NOMO-1 treated with DMSO at 0.1 percent for 48 hours (cell line): ENCODE measurements at regions not wholly inside any gene's neighbourhood (a gene's known extent, or its start where the extent isn't known, plus 50 kb on each side); places are given as distances from the start of the nearest gene placed in this dataset.

ENCODE experiments used
- DNase-seq: peaks from one replicate; lab custom pipeline; 2025; ENCODE audit not compliant: unreplicated experiment; lab: John Stamatoyannopoulos, UW

DNA sequence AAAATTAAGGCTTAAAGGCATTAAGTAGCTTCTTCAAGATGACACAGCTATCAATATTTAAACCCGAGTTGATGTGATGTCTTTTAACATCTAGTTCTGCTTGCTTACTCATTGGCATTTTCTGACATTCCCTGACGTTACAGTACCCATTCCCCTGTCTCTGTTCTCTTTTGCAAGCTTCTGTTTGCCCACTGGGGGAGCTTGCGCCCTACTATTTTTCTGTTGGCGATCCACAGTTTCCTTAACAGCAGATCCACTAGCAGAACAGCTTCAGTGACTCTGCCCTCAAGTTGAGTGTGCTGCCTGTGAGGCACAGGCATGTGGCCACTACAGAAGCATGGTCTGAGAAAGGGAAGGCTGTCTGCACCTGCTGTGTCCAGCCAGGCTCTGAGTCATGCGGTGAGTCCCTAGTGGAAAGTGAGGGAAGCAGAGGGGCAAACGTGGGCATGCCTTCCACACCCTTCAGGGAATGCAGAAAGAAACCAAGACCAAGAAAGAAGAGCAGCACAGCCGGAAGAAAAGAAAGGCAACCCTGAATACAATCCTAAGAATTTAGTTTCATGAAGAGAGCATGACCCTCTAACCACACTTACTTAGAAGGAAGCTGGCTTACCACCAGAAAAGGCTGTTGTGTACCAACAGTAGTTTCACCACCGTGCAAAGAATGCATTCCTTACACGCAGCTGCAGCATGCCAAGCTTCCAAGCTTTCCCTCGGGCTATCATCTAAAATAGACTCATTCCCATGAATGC is 97.7 kb upstream of the VGLL2 start:
- DNase-seq = no peak

DNA sequence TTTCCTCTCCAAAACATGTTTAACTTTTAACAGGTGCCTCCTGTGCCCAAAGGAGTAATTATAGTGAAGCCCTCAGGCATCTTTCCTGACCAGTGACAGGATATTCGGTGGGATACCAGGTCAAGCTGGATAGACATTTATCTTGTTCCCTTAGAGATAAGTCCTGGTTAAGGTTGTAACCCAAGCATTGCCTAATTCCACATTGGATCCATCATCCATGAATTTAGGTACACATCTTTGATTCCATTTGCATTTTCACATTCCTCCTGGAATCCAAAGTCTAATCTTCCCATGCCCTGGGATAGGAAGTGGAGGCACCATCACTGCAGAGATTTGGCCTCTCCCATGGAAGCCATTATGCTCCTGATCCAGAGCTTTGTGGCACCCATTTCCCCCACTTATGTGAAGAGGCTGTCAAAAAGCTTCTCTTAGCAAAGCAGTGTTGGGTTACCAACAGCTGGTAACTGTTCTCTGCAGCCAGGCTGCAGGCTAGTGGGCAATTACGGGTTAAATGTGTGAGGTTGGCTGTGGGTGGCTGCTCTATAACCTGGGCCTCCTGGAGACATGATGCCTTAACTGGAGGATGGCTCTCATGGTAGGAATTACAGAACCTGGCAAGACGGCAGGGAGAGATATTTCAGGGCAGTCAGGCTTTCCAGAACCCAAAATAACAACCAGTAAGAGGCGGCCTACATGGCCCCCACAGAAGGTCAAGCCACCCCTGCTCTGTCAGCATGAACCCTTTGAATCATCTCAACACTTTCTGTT is 96.9 kb upstream of the VGLL2 start:
- no peak for DNase-seq

DNA sequence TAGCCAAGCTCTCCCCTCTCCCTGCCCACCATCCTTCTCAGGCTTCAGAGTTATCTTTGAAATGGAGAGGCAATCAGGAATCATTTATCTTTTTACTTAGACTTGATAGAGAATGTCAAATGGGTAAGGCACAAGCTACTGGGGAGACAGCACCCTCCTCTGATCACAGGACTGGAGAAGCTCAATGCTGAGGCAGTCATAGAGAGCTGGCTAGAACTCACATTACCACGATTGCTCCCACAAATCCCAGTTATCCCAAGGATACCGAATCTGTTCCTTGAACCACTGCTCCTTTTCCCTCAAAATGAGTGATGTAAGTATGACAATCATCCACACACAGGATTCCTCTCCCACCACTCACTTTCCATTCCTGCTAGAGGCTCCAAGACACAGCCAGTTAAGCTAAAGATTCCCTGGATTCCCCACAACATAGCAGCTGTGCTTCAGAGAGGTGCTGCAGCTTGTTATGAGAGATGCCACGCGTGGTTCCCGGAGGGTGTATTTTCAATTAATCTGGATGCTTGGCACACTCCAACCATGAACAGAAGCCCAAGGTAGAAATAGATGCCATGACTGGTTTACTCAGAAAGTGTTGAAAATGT is 96.2 kb upstream of the VGLL2 start:
- DNase-seq = no peak

DNA sequence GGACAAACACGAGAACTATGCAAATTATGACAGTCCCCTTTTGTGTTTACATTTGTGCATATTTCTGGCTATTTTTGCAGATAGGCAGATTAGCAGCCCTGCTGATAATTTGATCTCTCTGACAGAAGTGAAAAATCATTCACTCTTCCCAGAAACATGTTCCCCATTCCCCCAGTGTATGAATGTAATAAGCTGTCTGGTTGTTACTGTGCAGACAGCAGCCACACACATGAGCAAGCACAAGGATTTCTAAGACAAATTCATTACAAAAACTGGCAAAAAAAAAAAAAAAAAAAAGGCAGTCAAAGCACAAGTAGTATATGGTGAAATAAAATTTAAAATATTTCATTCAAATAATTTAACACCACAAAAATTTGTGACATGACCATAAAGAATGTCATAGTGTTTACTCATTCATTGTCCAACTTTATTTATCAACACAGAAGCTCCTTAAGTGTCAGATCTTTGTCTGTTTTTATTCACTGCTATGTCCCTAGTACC is 95.5 kb upstream of the VGLL2 start:
- DNase-seq = no peak

DNA sequence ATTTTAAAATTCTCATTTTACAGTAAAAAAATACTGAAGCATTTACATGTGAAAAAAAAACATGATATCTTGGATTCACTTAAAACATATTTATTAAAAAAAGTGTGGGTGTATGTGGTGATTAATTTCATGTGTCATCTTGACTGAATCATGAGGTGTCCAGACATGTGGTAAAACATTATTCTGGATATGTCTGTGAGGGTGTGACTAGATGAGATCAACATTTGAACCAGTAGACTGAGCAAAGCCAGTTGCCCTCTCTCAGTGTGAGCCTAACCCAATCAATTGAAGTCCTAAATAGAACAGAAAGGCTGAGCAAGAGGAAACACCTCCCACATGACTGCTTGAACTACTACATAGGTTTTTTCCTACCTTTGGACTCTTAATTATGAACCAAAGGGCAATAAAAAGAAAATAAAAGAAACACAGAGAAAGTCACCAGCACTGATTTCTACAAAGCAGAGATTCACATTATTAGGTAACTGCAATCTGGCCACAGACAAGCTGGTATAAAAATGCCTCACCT is 90.5 kb upstream of the VGLL2 start:
- no peak for DNase-seq

DNA sequence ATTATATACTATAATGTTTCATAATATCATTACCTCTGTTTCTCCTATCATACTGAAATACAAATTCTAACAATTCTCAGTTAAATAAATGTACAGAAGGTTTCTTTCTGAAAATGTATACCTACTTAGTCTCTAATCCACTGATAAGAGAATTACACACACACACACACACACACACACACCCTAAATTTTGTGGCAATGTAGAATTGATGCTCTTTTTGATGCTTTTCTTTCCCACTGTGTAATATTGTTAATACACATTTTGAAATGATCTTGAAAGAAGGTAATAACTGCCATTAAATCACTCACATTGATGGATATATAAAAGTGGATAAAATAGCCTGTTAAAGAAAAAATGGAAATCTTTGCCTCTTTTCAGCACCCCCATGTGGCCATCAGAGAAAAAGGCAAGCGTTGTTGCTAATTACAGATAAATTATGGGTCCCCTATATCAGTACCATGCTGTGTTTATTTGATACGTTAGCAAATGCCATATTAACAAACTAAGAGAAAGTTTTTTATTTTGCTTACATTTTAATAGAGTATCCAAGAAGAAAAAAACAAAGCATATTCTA is 76.6 kb upstream of the VGLL2 start:
- peak; percentile 19 for DNase-seq

DNA sequence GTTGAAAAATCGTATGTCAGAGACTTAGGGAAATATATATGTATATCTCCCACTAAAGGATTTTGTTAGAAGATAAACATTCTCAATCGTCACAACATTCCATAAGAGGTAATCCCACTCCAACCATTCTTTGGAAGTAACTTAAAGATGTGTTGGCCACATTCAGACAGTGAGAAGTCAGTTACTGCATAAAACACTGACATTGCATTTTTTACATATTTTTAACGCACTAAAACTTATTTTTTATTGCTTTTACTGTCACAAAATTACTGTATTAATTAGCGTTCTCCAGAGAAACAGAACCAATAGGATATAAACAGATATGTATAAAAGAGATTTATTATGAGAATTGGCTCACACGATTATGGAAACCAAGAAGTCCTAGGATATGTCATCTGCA is 74.3 kb upstream of the VGLL2 start:
- DNase-seq = no peak

DNA sequence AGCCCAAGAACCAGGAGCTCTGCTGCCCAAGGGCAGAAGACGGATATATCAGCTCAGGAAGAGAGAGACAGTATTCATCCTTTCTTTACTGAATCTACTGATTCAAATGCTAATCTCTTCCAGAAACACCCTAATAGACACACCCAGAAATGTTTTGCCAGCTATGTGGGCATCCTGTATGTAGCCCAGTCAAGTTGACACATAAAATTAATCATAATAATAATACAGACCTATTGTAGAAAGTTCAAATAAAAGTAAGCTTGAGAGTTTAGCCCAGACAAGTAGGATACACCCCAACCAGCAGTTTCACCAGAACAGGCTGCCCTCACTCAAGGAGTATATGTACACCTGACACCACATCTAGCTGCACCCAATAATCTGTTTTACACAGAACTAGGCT is 73.9 kb upstream of the VGLL2 start:
- no peak for DNase-seq

DNA sequence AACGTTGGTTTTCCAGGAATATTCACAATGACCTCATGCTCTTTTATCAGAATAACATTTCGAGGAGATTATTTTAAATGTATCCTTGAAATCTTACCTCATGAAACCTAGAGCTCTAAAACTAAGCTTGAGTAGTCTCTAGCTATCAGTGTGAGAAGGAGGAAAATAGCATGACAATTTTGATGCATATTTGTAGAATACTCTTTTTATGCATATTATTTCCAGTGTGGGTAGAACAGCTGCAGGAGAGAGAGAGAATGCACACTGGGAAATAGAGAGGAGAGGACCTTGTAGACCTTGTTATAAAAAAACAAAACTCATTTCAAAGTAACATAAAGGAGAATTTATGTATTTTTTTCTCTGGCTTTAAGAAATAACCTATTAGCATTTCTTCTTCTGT is 71.1 kb upstream of the VGLL2 start:
- no peak for DNase-seq

DNA sequence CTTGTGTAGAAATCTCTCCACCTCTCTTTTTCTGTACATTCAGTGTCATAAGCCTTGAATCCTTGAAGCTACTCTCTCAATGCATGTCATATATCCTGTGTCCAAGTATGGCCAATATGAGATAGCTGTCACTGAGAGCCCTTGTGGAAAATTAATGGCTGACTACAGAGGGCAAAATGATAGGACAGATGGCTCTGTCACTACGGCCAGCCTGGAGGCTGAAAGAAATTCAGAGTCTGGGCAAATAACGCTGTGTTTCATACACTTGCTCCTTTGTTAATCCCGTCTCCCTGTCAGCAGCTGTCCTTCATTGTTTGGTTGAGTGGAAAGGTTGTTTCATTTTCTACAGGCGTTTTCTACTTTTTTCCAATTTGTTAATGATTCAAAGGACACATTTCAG is 70.4 kb upstream of the VGLL2 start:
- no peak for DNase-seq

DNA sequence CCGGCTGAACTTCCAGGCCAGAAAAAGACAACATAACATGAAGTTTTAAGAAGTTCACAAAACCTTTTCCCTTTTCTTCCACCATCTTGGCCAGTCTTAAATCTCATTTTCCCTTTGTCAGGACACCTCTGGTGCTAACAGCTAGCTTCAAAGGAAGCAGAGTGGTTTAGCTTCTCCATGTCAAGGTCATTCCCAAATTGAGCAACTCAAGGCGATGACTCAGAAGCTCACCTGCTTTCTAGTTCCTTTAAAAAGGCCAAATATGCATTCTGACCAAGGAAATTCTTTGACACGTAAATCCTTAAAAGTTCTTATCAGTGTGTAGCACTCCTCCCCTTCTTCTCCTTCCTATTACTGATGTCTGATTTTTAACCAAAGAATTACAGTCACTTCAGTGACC is 69.6 kb upstream of the VGLL2 start:
- DNase-seq = no peak

DNA sequence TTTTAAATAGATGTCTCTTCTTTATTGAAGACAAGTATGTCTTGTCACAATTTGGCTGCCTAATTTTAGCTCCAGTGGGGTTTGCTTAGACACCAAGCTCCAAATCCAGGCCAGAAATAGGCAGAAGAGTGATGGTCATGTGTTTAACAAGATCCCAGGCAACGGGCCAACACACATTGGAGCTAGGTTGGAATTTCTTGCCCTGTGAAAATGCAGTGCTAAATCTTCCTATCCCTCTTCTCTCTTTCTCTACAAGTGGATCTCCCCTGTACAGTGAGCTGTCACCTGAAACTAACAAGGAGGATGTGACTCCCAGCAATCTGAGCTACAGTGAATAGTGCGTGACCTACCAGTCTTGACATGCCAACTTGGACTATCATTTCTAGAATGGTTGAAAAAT is 65.3 kb upstream of the VGLL2 start:
- DNase-seq = no peak

DNA sequence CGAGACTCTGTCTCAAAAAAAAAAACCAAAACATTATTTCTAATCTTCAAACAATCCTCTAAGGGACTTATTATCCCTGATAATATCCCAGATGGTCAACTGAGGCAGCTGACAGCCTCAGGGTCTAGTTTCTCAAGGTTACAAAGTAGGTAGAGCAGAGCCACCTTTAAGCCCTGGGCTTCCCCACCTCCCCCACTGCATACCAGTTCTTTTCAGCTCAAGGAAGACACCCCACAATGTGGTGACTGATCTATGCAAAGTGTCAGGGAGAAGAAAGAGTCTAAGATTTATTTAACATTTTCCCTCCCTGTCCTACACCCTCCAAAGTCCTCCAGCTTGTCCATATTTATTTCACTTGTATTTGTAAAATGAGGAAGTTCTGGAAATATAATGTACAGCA is 60.5 kb upstream of the VGLL2 start:
- no peak for DNase-seq

DNA sequence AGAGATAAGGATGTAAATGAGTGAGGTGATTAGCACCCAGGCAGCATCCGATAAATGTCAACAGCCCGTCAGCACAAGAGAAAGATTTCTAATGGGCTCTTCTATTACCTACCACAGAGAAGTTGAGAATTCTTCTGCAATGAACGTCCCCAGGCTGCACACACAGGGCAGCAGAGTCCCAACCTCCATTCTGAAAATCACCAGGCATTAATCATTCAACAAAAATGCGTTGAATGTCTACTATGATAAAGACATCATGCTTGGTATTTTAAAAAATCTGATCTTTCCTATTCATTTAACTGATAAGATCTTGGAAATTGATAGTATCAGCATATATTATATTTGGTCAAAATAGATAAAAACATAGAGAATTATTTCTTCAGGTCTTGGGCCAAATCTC is 59.5 kb upstream of the VGLL2 start:
- DNase-seq = no peak

DNA sequence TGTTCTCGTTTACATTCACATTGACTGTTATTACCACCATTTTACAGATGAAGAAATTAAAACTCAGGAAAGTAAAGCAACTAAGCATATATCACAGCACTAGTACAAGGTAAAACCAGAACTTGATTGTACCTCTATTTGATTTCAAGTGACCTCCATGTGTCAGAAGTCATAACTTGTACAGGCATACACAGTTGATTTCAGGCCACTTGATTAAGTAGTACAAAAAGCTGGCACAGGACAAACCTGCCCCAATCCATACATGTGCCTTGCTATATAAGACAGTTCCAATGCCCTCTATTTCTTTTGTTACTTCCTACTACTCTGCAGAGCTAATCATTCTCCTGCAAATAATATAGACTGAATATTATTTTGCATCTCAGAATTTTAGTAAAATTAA is 58.8 kb upstream of the VGLL2 start:
- no peak for DNase-seq

DNA sequence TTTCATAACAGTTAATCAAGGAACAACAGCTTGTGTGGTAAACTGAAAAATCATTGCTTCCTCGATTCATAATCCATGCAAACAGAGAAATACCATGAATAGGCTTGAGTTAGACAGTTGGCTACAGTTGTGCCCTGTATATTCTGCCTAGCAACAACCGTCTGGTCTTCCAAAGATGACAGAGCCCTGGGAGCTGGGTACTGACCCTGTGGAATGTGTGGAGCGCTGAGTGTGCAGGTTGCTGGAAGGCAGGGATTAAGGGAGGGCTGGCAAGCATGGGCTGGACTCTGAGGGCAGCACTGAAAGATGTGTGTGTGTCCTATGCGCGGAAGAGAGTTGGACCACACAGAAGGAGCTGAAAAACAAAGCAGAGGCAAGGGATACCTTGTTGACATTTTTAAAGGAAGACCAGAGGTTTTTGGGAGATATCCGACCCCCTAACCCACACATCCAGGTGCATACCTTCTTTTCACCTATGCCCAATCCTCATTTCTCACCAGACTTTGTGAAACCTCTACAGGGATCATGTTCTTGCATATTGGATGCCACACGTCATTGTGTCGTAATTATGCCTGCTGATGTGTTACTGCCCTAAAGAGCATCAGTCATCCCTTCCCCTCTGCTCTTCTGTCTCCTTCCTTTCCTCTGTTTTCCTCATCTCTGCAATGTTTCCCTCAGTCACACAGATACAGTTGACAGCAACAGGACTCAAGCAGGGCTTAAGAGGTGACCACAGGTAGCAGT is 58.2 kb upstream of the VGLL2 start:
- DNase-seq = no peak

DNA sequence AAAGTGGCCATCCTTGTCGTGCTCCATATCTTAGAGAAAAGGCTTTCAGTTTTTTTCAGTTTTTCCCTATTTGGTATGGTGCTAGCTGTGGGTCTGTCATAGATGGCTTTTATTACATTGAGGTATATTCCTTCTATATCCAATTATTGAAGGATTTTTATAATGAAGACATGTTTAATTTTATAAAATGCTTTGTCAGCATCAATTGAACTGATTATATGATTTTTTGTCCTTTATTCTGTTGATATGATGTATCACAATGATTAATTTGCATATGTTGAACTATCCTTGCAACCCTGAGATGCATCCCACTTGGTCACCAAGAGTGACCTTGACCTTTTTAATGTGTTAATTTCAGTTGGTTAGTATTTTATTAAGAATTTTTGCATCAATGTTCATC is 55.1 kb upstream of the VGLL2 start:
- DNase-seq = no peak

DNA sequence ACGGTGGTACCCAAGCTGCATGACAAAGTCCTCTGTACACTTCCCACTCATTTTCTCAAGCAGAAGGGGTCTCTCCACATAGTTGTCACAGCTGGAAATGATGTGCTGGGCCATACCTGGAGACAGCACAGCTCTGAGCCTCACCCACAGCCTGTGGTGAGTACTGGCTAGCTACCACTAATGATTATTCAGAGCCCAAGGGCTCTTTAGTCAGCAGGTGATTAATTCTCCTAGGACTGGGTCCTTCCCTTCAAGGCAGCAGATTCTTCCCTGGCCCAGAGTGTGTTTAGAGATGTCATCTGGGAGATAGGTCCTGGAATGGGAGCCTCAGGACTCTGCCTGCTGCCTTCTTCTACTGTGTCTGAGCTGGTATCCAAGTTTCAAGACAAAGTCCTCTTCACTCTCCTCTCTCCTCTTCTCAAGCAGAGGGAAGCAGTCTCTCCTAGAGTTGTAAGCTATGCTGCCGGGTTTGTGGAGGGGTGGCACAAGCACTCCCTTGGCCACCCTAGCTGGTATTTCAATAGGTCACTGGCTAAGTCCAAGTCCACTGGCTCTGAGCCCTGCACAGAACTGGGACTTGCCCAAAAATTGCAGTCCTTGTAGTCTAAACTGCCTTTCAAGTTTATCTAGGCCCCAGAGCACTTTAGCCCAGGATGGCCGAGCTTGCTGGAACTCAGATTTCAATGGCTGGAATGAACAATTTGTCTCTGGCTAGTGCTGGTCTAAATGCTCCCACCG is 49.8 kb upstream of the VGLL2 start:
- DNase-seq = no peak
